GM21367 (cell line): ENCODE measurements at regions not wholly inside any gene's neighbourhood (a gene's known extent, or its start where the extent isn't known, plus 50 kb on each side); places are given as distances from the start of the nearest gene placed in this dataset.
"Not testable (repeated sequence)": the region's sequence is repeated elsewhere in the genome, so short reads cannot be mapped to it uniquely, and the experiment has no call there.

Source experiments
- ATAC-seq: cut with Tn5 transposase; IDR thresholded peaks from one replicate; pipeline ENCODE4 v1.9.1; 2021; ENCODE audit not compliant: unreplicated experiment

GRCh38 chr2:13495051-13495450 lies 778.3 kb downstream of the TRIB2 start:
- ATAC-seq: no peak

- no peak for ATAC-seq
Observed at GRCh38 chr2:13504808-13505207, 788.1 kb downstream of the TRIB2 start.

GRCh38 chr2:13508671-13509070 lies 791.9 kb downstream of the TRIB2 start:
- no peak for ATAC-seq

DNA sequence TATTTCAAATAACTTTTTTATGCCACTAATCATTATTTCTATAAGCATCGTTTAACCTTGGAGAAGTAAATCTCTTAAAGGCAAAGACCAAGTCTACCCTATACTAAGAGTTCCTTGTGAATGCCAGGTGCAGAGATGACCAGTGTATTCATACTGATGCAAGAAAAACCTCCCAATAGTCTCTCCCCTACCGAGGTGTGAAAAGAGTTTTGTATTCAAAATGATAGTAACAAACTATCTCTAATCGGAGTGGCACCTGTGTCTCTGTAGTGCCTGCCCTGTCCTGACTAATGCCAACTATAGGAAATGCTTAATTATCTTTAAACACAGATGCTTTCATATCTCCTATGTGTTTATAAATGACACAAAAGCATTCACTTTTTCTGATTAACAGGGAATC lies 798.5 kb downstream of the TRIB2 start:
- ATAC-seq: no peak

GRCh38 chr2:13522096-13522495 lies 805.4 kb downstream of the TRIB2 start:
- no peak for ATAC-seq

GRCh38 chr2:13522917-13523821 lies 806.4 kb downstream of the TRIB2 start:
- peak; percentile 86 for ATAC-seq

DNA sequence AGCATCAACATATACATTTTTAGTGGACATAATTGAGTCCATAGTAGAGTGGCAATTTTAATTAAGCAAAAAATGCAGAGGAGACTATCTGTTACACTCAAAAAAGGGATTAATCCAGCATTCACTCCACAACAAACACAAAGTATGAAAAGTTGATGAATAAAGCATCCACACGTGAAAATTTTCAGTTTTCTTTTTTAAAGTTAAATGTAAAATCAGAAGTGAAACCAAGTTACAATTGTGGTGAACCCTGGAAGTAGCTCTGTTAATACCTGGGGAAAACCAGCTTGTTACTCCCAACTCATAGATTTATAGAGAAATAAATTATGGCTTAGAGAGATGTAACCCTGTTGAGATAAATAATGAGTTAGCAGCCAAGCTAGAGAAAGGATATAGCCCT lies 807.8 kb downstream of the TRIB2 start:
- ATAC-seq: no peak

GRCh38 chr2:13531735-13532410 lies 815.1 kb downstream of the TRIB2 start:
- ATAC-seq: not testable (repeated sequence)

DNA sequence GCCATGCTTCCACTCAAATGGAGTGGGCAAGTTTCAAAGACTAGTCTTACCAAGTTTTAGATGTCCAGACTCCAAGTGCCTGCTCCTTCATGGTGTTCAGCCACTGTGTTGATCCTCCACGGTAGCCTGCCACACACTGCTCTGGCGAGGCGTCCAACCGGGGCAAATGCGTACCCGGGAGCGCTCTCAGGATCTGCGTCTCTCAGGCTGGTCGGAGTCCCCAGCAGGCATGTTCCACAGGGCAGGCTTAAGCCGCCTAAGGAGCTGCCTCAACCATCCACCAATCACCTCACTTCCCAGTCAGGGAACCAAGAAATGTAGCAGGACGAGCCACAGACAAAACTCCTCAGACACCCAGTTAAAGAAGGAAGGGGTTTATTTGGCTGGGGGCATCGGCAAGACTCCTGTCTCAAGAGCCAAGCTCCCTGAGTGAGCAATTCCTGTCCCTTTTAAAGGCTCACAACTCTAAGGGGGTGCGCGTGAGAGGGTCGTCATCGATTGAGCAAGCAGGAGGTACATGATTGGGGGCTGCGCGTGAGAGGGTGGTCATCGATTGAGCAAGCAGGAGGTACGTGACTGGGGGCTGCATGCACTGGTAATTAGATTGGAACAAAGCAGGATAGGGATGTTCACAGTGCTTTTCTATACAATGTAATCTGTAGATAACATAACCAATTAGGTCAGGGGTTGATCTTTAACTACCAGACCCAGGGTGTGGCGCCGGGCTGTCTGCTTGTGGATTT lies 816.2 kb downstream of the TRIB2 start:
- not testable (repeated sequence) for ATAC-seq

DNA sequence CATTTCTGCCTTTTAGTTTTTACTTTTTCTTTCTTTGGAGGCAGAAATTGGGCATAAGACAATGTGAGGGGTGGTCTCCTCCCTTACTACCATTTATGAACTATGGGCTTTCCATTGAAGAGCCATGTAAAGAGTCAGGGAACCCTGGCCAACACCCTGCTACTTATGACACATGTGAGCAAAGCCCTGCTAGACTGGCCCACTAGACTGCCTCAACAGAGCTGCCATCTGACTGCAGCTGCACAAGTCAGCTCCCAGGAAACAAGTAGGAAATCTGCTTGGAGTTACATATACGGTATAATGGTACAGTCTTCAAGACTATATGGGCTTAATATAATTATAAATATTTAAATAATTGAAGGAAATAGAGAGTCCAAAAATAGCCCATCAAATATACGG lies 816.8 kb downstream of the TRIB2 start:
- ATAC-seq: no peak

- ATAC-seq: no peak
Observed at GRCh38 chr2:13536941-13537340, 820.2 kb downstream of the TRIB2 start.

DNA sequence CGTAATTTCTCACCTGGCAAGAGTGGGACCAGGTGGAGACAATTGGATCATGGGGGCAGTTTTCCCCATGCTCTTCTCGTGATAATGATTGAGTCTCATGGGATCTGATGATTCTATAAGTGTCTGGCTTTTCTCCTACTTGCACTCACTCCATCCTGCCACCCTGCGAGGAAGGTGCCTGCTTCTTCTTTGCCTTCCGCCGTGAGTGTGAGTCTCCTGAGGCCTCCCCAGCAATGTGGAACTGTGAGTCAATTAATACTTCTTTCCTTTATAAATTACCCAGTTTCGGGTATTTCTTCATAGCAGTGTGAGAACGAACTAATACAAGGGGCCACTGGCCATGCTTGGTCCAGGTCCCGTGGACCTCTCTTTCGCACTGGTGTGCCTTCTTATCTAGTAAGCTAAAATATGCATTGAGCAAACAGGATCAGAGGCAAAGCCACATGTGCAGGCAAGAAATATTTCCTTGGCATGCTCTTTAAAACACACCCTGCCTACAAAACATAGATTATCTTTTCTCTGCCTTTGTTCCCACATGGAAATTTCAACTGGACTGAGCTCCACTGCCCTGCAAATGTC lies 821.1 kb downstream of the TRIB2 start:
- no peak for ATAC-seq

GRCh38 chr2:13539296-13539695 lies 822.6 kb downstream of the TRIB2 start:
- no peak for ATAC-seq

- ATAC-seq: no peak
Observed at GRCh38 chr2:13542061-13542460, 825.3 kb downstream of the TRIB2 start.

- ATAC-seq: no peak
Observed at GRCh38 chr2:13542642-13543041, 825.9 kb downstream of the TRIB2 start.

DNA sequence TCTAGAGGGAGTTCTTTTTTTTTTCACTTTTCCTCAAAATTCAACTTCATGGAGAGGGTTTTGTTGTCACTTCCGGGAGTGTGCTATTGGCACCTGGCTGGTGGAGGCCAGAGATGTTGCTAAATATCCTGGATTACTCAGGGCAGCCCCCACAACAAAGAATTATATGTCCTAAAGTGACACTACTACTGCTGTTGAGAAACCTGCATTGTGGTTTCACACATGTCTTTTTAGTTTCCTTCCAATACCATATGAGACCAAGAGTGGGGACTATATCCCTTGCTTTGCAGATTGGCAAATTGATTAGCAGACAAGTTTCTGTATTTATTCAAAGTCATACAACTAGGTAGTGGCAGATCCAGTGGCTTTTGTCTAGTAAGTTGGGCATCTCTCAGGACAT lies 826.8 kb downstream of the TRIB2 start:
- peak; percentile 68 for ATAC-seq

- no peak for ATAC-seq
Observed at GRCh38 chr2:13545320-13545719, 828.6 kb downstream of the TRIB2 start.

GRCh38 chr2:13546131-13546530 lies 829.4 kb downstream of the TRIB2 start:
- no peak for ATAC-seq

DNA sequence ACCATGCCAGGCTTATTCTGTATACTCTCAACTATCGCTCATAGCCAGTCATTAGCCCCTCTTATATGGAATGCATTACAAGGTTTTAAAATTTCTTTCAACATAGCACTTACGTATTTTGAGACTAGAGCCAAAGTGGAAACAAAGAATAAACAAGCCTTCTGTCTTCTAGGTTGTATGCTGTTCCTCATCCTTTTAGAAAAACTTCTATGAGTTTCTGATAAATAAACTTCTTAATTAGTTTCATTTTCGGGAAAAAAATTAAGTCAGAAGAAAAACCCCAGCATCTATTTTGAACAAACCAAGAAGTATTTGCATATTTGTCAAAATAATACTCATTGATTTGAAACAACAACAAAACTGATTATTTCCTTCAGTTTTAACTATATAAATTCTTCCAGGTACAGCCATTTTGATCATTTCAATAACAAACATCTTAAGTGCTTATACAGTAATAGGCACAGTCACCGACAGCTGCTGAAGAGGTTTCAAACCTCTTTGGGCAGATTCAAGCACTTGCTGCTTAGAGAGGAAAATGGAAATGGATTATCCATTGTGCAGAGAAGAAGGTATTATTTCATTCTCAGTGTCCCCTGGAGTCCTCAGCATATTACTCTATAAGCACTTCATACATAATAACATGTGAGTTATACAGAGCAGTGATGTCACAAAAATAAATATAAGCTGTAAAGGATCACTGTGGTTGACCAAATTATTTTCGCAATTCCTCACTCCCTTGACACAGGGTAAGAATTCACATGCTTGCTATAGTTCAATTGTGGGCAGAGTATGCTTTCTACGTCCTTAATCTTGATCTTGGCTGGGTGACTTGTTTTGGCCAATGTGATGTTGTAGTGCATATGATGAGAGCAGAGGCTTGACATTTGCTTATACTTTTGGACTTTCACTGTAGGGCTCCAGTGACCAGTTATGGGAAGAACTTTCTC lies 833.8 kb downstream of the TRIB2 start:
- ATAC-seq: no peak

- ATAC-seq: peak; percentile 45
Observed at GRCh38 chr2:13558368-13558767, 841.6 kb downstream of the TRIB2 start.
